COLO829 (cell line): ENCODE measurements at regions not wholly inside any gene's neighbourhood (a gene's known extent, or its start where the extent isn't known, plus 50 kb on each side); places are given as distances from the start of the nearest gene placed in this dataset.
"Not testable (repeated sequence)": the region's sequence is repeated elsewhere in the genome, so short reads cannot be mapped to it uniquely, and the experiment has no call there.

Experiments used
- DNase-seq: peaks from one replicate; pipeline ENCODE4 v3.0.0; 2012; ENCODE audit warnings: low spot score

- no peak for DNase-seq
Measured at GRCh38 chr12:34223640-34224039, 201.3 kb downstream of the ALG10 start.

GRCh38 chr12:34226044-34226443, 203.7 kb downstream of the ALG10 start:
- DNase-seq, result not testable (repeated sequence)

- not testable (repeated sequence) for DNase-seq
Measured at GRCh38 chr12:34228046-34228445, 205.8 kb downstream of the ALG10 start.

- DNase-seq, result not testable (repeated sequence)
Measured at GRCh38 chr12:34229033-34229432, 206.7 kb downstream of the ALG10 start.

- no peak for DNase-seq
Measured at GRCh38 chr12:34233618-34234017, 211.3 kb downstream of the ALG10 start.

GRCh38 chr12:34236073-34236472, 213.8 kb downstream of the ALG10 start:
- DNase-seq, result no peak

GRCh38 chr12:34244608-34245007, 222.3 kb downstream of the ALG10 start:
- peak; percentile 55 for DNase-seq

- DNase-seq, result no peak
Measured at GRCh38 chr12:34249271-34249670, 227.0 kb downstream of the ALG10 start.

GRCh38 chr12:34251879-34252278, 229.6 kb downstream of the ALG10 start:
- DNase-seq, result not testable (repeated sequence)

GRCh38 chr12:34253674-34254073, 231.4 kb downstream of the ALG10 start:
- DNase-seq, result no peak

GRCh38 chr12:34257093-34257492, 234.8 kb downstream of the ALG10 start:
- DNase-seq, result no peak

- DNase-seq, result not testable (repeated sequence)
Measured at GRCh38 chr12:34262140-34262539, 239.8 kb downstream of the ALG10 start.

- DNase-seq, result no peak
Measured at GRCh38 chr12:34264110-34264509, 241.8 kb downstream of the ALG10 start.

- DNase-seq, result not testable (repeated sequence)
Measured at GRCh38 chr12:34273703-34274102, 251.4 kb downstream of the ALG10 start.

- no peak for DNase-seq
Measured at GRCh38 chr12:34275129-34275528, 252.8 kb downstream of the ALG10 start.

GRCh38 chr12:34286483-34286882, 264.2 kb downstream of the ALG10 start:
- no peak for DNase-seq

- no peak for DNase-seq
Measured at GRCh38 chr12:34286934-34287333, 264.6 kb downstream of the ALG10 start.

GRCh38 chr12:34287437-34287836, 265.1 kb downstream of the ALG10 start:
- DNase-seq, result no peak

GRCh38 chr12:34287986-34288962, 266.0 kb downstream of the ALG10 start:
- no peak for DNase-seq

- DNase-seq, result no peak
Measured at GRCh38 chr12:34288963-34289345, 266.7 kb downstream of the ALG10 start.

GRCh38 chr12:34289431-34290380, 267.4 kb downstream of the ALG10 start:
- DNase-seq, result no peak

- no peak for DNase-seq
Measured at GRCh38 chr12:34290381-34290995, 268.2 kb downstream of the ALG10 start.
